Activated gamma-delta T cell treated with Interleukin-2 at 50 U/mL for 16 hours (primary cell): ENCODE measurements at regions not wholly inside any gene's neighbourhood (a gene's known extent, or its start where the extent isn't known, plus 50 kb on each side); places are given as distances from the start of the nearest gene placed in this dataset.

Experiments
- DNase-seq: peaks from one replicate; pipeline ENCODE4 v3.0.0-alpha.2; 2020

- DNase-seq: no peak
These were observed 242.1 kb upstream of the TNP1 start for GRCh38 chr2:217101972-217102371.

GRCh38 chr2:217099561-217099960 is 239.7 kb upstream of the TNP1 start:
- no peak for DNase-seq

GRCh38 chr2:217098435-217098834 is 238.6 kb upstream of the TNP1 start:
- DNase-seq: no peak

GRCh38 chr2:217097346-217097745 is 237.5 kb upstream of the TNP1 start:
- DNase-seq: no peak

GRCh38 chr2:217096474-217097225 is 236.8 kb upstream of the TNP1 start:
- no peak for DNase-seq

- DNase-seq: no peak
These were observed 235.8 kb upstream of the TNP1 start for GRCh38 chr2:217095511-217096205.

- no peak for DNase-seq
These were observed 233.0 kb upstream of the TNP1 start for GRCh38 chr2:217092710-217093379.

- DNase-seq: no peak
These were observed 231.7 kb upstream of the TNP1 start for GRCh38 chr2:217091531-217091930.

GRCh38 chr2:217090884-217091283 is 231.0 kb upstream of the TNP1 start:
- no peak for DNase-seq

- DNase-seq: no peak
These were observed 230.2 kb upstream of the TNP1 start for GRCh38 chr2:217090024-217090473.

- DNase-seq: no peak
These were observed 226.9 kb upstream of the TNP1 start for GRCh38 chr2:217086718-217087117.

- no peak for DNase-seq
These were observed 226.2 kb upstream of the TNP1 start for GRCh38 chr2:217086038-217086522.

- DNase-seq: no peak
These were observed 225.7 kb upstream of the TNP1 start for GRCh38 chr2:217085543-217085942.

GRCh38 chr2:217081799-217082198 is 221.9 kb upstream of the TNP1 start:
- no peak for DNase-seq

- no peak for DNase-seq
These were observed 219.3 kb upstream of the TNP1 start for GRCh38 chr2:217079165-217079564.

GRCh38 chr2:217077831-217078407 is 218.1 kb upstream of the TNP1 start:
- no peak for DNase-seq

GRCh38 chr2:217076657-217077232 is 216.9 kb upstream of the TNP1 start:
- no peak for DNase-seq

- DNase-seq: no peak
These were observed 216.2 kb upstream of the TNP1 start for GRCh38 chr2:217076058-217076435.

- no peak for DNase-seq
These were observed 215.6 kb upstream of the TNP1 start for GRCh38 chr2:217075268-217076057.

- no peak for DNase-seq
These were observed 214.9 kb upstream of the TNP1 start for GRCh38 chr2:217074576-217075255.

- DNase-seq: no peak
These were observed 211.6 kb upstream of the TNP1 start for GRCh38 chr2:217071416-217071815.

GRCh38 chr2:217070611-217071010 is 210.7 kb upstream of the TNP1 start:
- no peak for DNase-seq
